Smooth muscle cell (in vitro differentiated cells): ENCODE measurements at regions not wholly inside any gene's neighbourhood (a gene's known extent, or its start where the extent isn't known, plus 50 kb on each side); places are given as distances from the start of the nearest gene placed in this dataset.

Experiments used
- DNase-seq: peaks from one replicate; lab custom pipeline; 2025; ENCODE audit not compliant: unreplicated experiment; lab: John Stamatoyannopoulos, UW
- H2AFZ ChIP-seq: fragments of 200-600 bp; sonication (generic); 2 replicates; pipeline ENCODE4 v1.6.0; 2016; ENCODE audit warnings: antibody characterized with exemption, low read depth, mild to moderate bottlenecking
- H3F3A ChIP-seq: fragments of 200-600 bp; sonication (generic); 2 replicates; pipeline ENCODE4 v1.6.0; 2017; ENCODE audit warnings: antibody characterized with exemption, low read depth
- H3K27ac ChIP-seq: fragments of 200-600 bp; sonication (generic); 2 replicates; pipeline ENCODE4 v1.5.1; 2016; ENCODE audit warnings: low read depth, mild to moderate bottlenecking
- H3K27me3 ChIP-seq: fragments of 200-600 bp; sonication (generic); 2 replicates; pipeline ENCODE4 v1.6.1; 2016; ENCODE audit warnings: low read depth, mild to moderate bottlenecking
- H3K36me3 ChIP-seq: fragments of 200-600 bp; sonication (generic); 2 replicates; pipeline ENCODE4 v1.5.1; 2016; ENCODE audit warnings: low read depth
- H3K4me1 ChIP-seq: fragments of 200-600 bp; sonication (generic); 2 replicates; pipeline ENCODE4 v1.5.1; 2016; ENCODE audit warnings: low read depth
- H3K4me2 ChIP-seq: fragments of 200-600 bp; sonication (generic); 2 replicates; pipeline ENCODE4 v1.6.0; 2016; ENCODE audit warnings: mild to moderate bottlenecking
- H3K4me3 ChIP-seq: fragments of 200-600 bp; sonication (generic); 2 replicates; pipeline ENCODE4 v1.5.1; 2016; ENCODE audit warnings: mild to moderate bottlenecking
- H3K79me2 ChIP-seq: fragments of 200-600 bp; sonication (generic); 2 replicates; pipeline ENCODE4 v1.6.0; 2016; ENCODE audit warnings: low read depth, mild to moderate bottlenecking
- H3K9ac ChIP-seq: fragments of 200-600 bp; sonication (generic); 2 replicates; pipeline ENCODE4 v1.6.0; 2016; ENCODE audit warnings: low read depth
- H3K9me3 ChIP-seq: fragments of 200-600 bp; sonication (generic); replicated peaks from 2 replicates; pipeline ENCODE4 v1.5.1; 2016; ENCODE audit warnings: low read depth
- H4K20me1 ChIP-seq: fragments of 200-600 bp; sonication (generic); 2 replicates; pipeline ENCODE4 v1.6.0; 2016; ENCODE audit warnings: low read depth
- CTCF ChIP-seq: fragments of 200-600 bp; sonication (generic); IDR thresholded peaks from 2 replicates; pipeline ENCODE4 v1.5.1; 2017; ENCODE audit warnings: borderline replicate concordance, mild to moderate bottlenecking, antibody characterized with exemption; ENCODE audit not compliant: insufficient read depth, poor library complexity, severe bottlenecking
- WGBS: methylation state at CpG from one replicate; pipeline ENCODE4 v1.1.7; 2016; ENCODE audit warnings: low lambda C conversion rate; 5-methylcytosine and 5-hydroxymethylcytosine counted together

DNA sequence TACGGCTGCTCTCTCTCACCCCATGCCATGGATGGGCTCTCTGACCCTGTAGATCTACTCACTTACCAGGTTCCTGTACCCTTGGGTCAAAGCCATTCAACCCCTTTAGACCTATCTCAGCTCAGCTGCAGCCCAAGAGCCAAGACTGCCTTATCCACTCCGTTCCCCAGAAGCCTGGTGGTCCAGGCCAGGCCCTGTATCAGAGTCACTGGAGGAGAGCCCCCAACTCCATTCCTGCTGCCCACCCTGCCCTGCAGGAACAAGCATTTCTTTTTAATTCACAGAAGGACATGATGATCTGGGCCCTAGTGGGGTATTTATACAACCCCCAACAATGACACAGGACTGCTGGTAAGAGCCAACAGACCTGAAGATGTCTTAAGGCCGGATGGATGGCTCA, 76.8 kb downstream of the AIPL1 start:
- Histone ChIP-seq H3K79me2 (no peaks in the 10 kb centered on the region), H3K27me3 (no peaks in the 10 kb centered on the region), H3K36me3 (no peaks in the 10 kb centered on the region), H3K4me2 (no peak overlapping the region), H3K9ac (no peak overlapping the region), H3F3A (no peaks in the 10 kb centered on the region), H3K9me3 (no peaks in the 10 kb centered on the region), H3K4me3 (no peak overlapping the region), H2AFZ (no peak overlapping the region), H3K27ac (no peak overlapping the region), H3K4me1 (no peaks in the 10 kb centered on the region), H4K20me1 (no peaks in the 10 kb centered on the region)
- TF ChIP-seq CTCF = no peak
- no peak for DNase-seq
- WGBS = 82% methylated on average over 3 of the region's 3 CpGs

DNA sequence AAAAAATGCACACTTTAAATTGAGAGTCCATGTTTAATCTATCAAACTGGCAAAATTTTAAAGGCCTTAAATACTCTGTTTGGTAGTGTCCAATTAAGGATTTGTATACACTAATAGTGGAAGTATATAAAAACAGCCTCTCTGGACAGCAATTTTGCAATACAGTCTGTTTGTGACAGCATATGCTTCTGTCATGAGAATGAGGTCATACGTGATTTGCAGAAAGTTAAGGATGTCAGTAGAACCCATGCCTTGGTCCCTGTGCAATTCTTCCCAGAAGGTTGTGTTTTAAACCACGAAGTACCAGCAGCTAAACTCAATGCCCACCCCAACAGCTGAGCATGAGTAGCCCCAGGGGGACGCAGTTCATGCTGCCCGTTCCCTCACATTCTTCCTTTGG, 78.4 kb downstream of the AIPL1 start:
- H3F3A ChIP-seq = no peaks in the 10 kb centered on the region
- no peaks in the 10 kb centered on the region for H3K4me1 ChIP-seq
- no peaks in the 10 kb centered on the region for H4K20me1 ChIP-seq
- no peak overlapping the region for H2AFZ ChIP-seq
- no peak overlapping the region for H3K4me2 ChIP-seq
- TF ChIP-seq CTCF = no peak
- H3K79me2 ChIP-seq = no peaks in the 10 kb centered on the region
- 87% methylated on average over 4 of the region's 4 CpGs for WGBS
- H3K27me3 ChIP-seq = no peaks in the 10 kb centered on the region
- no peak overlapping the region for H3K4me3 ChIP-seq
- H3K9ac ChIP-seq = no peak overlapping the region
- no peak for DNase-seq
- H3K27ac ChIP-seq = no peak overlapping the region
- no peaks in the 10 kb centered on the region for H3K9me3 ChIP-seq
- no peaks in the 10 kb centered on the region for H3K36me3 ChIP-seq

GRCh38 chr17:6355196-6355595, 79.7 kb downstream of the AIPL1 start:
- Histone ChIP-seq H3K4me1 (no peaks in the 10 kb centered on the region), H2AFZ (no peak overlapping the region), H3K27me3 (no peaks in the 10 kb centered on the region), H3K27ac (no peak overlapping the region), H3F3A (no peaks in the 10 kb centered on the region), H3K9me3 (no peaks in the 10 kb centered on the region), H3K36me3 (no peaks in the 10 kb centered on the region), H3K4me3 (no peak overlapping the region), H3K9ac (no peak overlapping the region), H3K4me2 (no peak overlapping the region), H3K79me2 (no peaks in the 10 kb centered on the region), H4K20me1 (no peaks in the 10 kb centered on the region)
- TF ChIP-seq CTCF = no peak
- 83% methylated on average over 3 of the region's 3 CpGs for WGBS
- no peak for DNase-seq

GRCh38 chr17:6352801-6353560, 81.9 kb downstream of the AIPL1 start:
- H3K27ac ChIP-seq = no peak overlapping the region
- 88% methylated on average over 6 of the region's 6 CpGs for WGBS
- H3K4me3 ChIP-seq = no peak overlapping the region
- no peak overlapping the region for H3K4me2 ChIP-seq
- no peak for DNase-seq
- H3K9me3 ChIP-seq = no peaks in the 10 kb centered on the region
- TF ChIP-seq CTCF = no peak
- H2AFZ ChIP-seq = no peak overlapping the region
- H3K36me3 ChIP-seq = no peaks in the 10 kb centered on the region
- H4K20me1 ChIP-seq = no peaks in the 10 kb centered on the region
- H3K4me1 ChIP-seq = no peaks in the 10 kb centered on the region
- H3K9ac ChIP-seq = no peak overlapping the region
- no peaks in the 10 kb centered on the region for H3K27me3 ChIP-seq
- H3F3A ChIP-seq = no peaks in the 10 kb centered on the region
- no peaks in the 10 kb centered on the region for H3K79me2 ChIP-seq
